Body of pancreas (tissue), 4 donors: ENCODE measurements at regions not wholly inside any gene's neighbourhood (a gene's known extent, or its start where the extent isn't known, plus 50 kb on each side); places are given as distances from the start of the nearest gene placed in this dataset.

ENCODE experiments used
- CTCF ChIP-seq, 7 experiments: fragments of 450-650 bp in 4 of 7; fragments of 200-600 bp in 3 of 7; sonication (generic) in 3 of 7; IDR thresholded peaks; one replicate each; pipeline ENCODE4 v1.5.1; 2016 to 2019; ENCODE audit warnings: antibody characterized with exemption in 7 of 7
- POLR2A ChIP-seq, 3 donors: fragments of 450-650 bp; IDR thresholded peaks; one replicate each; pipeline ENCODE4 v1.6.1; 2016; ENCODE audit warnings: antibody characterized with exemption in 3 of 3, mild to moderate bottlenecking in 2 of 3

DNA sequence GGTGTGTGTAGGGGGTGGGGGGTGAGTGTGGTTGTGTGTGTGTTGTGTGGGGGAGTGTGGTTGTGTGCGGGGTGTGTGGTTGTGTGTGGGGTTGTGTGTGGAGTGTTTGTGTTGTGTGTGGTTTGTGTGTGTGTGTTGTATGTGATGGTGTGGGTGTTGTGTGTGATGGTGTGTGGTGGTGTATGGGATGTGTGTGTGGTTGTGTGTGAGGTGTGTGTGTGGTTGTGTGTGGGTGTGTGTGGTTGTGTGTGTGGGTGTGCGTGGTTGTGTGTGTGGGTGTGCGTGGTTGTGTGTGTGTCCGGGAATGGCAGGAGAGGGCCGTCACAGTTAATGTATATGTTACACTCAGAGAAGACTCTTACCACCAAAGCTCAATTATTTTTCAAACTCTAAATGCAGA is 79.8 kb downstream of the TBXT start:
- TF ChIP-seq POLR2A (IDR thresholded peaks at IDR 0.05) (no peak), CTCF (IDR thresholded peaks at IDR 0.05) (no peak)
